Astrocyte (in vitro differentiated cells and primary cell): ENCODE measurements at regions not wholly inside any gene's neighbourhood (a gene's known extent, or its start where the extent isn't known, plus 50 kb on each side); places are given as distances from the start of the nearest gene placed in this dataset.

Experiments
- DNase-seq: peaks from one replicate; pipeline ENCODE4 v3.0.0-alpha.2; 2010; ENCODE audit warnings: low read depth
- FAIRE-seq: peaks from 2 replicates; lab custom pipeline; 2011; peaks lifted over from hg19 to GRCh38; lab: Jason Lieb, UNC
- H2AFZ ChIP-seq: 2 replicates; pipeline ENCODE4 v1.6.0; 2012; ENCODE audit warnings: low read depth, low read length, inconsistent platforms
- H3K27ac ChIP-seq: 2 replicates; pipeline ENCODE4 v1.5.1; 2011; ENCODE audit warnings: low read depth, low read length, inconsistent platforms
- H3K27me3 ChIP-seq: 2 replicates; pipeline ENCODE4 v1.6.0; 2011; ENCODE audit warnings: low read length, inconsistent platforms; ENCODE audit not compliant: insufficient read depth
- H3K36me3 ChIP-seq: 2 replicates; pipeline ENCODE4 v1.5.1; 2011; ENCODE audit warnings: low read length, inconsistent platforms; ENCODE audit not compliant: insufficient read depth
- H3K4me1 ChIP-seq: 2 replicates; pipeline ENCODE4 v1.5.1; 2011; ENCODE audit warnings: low read length, inconsistent platforms; ENCODE audit not compliant: insufficient read depth
- H3K4me2 ChIP-seq: 2 replicates; pipeline ENCODE4 v1.6.0; 2012; ENCODE audit warnings: low read length, inconsistent platforms
- H3K4me3 ChIP-seq: 2 replicates; pipeline ENCODE4 v1.5.1; 2011; ENCODE audit warnings: low read depth, mild to moderate bottlenecking, low read length, inconsistent platforms; ENCODE audit not compliant: insufficient read depth
- H3K79me2 ChIP-seq: 2 replicates; pipeline ENCODE4 v1.6.0; 2012; ENCODE audit warnings: mild to moderate bottlenecking, low read length, inconsistent platforms; ENCODE audit not compliant: insufficient read depth
- H3K9ac ChIP-seq: 2 replicates; pipeline ENCODE4 v1.6.0; 2012; ENCODE audit warnings: mild to moderate bottlenecking, low read length, inconsistent platforms
- H3K9me3 ChIP-seq: 2 replicates; pipeline ENCODE4 v1.5.1; 2012; ENCODE audit warnings: low read depth, mild to moderate bottlenecking, low read length, inconsistent platforms; ENCODE audit not compliant: insufficient read depth
- H4K20me1 ChIP-seq: 2 replicates; pipeline ENCODE4 v1.6.0; 2012; ENCODE audit warnings: low read length, inconsistent platforms; ENCODE audit not compliant: insufficient read depth
- H3K27ac Mint-ChIP-seq: one replicate; pipeline ENCODE4 v1.8.0; 2021; ENCODE audit warnings: mild to moderate bottlenecking, mixed read lengths; ENCODE audit not compliant: unreplicated experiment
- H3K27me3 Mint-ChIP-seq: one replicate; pipeline ENCODE4 v1.8.0; 2021; ENCODE audit warnings: low read depth, mixed read lengths; ENCODE audit not compliant: unreplicated experiment
- H3K36me3 Mint-ChIP-seq: one replicate; pipeline ENCODE4 v1.8.0; 2021; ENCODE audit warnings: low read depth, mixed read lengths; ENCODE audit not compliant: unreplicated experiment
- H3K4me1 Mint-ChIP-seq: one replicate; pipeline ENCODE4 v1.8.0; 2021; ENCODE audit warnings: low read depth, mixed read lengths; ENCODE audit not compliant: unreplicated experiment
- H3K4me3 Mint-ChIP-seq: one replicate; pipeline ENCODE4 v1.8.0; 2021; ENCODE audit warnings: mild to moderate bottlenecking, moderate library complexity, mixed read lengths; ENCODE audit not compliant: unreplicated experiment
- H3K9me3 Mint-ChIP-seq: one replicate; pipeline ENCODE4 v1.8.0; 2021; ENCODE audit warnings: mild to moderate bottlenecking, mixed read lengths; ENCODE audit not compliant: unreplicated experiment
- CTCF ChIP-seq: IDR thresholded peaks from 2 replicates; pipeline ENCODE4 v1.5.1; 2011; ENCODE audit warnings: low read depth, mild to moderate bottlenecking, inconsistent platforms, low read length, moderate library complexity; ENCODE audit not compliant: insufficient read depth
- EZH2 ChIP-seq: IDR thresholded peaks from 2 replicates; pipeline ENCODE4 v1.6.1; 2012; ENCODE audit warnings: mild to moderate bottlenecking, low read length, inconsistent platforms; ENCODE audit not compliant: insufficient read depth

- Histone ChIP-seq H3K27me3 (no peaks in the 10 kb centered on the region), H3K4me2 (no peak overlapping the region), H3K27ac (no peak overlapping the region), H3K9ac (no peak overlapping the region), H4K20me1 (no peaks in the 10 kb centered on the region), H2AFZ (no peak overlapping the region), H3K9me3 (no peaks in the 10 kb centered on the region), H3K79me2 (no peaks in the 10 kb centered on the region), H3K36me3 (no peaks in the 10 kb centered on the region), H3K4me1 (no peaks in the 10 kb centered on the region), H3K4me3 (no peak overlapping the region)
- H3K27me3 Mint-ChIP-seq, result no peaks in the 10 kb centered on the region
- FAIRE-seq, result no peak
- H3K9me3 Mint-ChIP-seq, result no peaks in the 10 kb centered on the region
- no peak for TF ChIP-seq CTCF
- TF ChIP-seq EZH2, result no peak
- no peaks in the 10 kb centered on the region for H3K36me3 Mint-ChIP-seq
- no peak overlapping the region for H3K27ac Mint-ChIP-seq
- no peak overlapping the region for H3K4me3 Mint-ChIP-seq
- H3K4me1 Mint-ChIP-seq, result no peaks in the 10 kb centered on the region
- no peak for DNase-seq
These were observed 469.1 kb downstream of the RAP2B start for GRCh38 chr3:153631102-153631501.

- Mint-ChIP-seq H3K4me1 (no peaks in the 10 kb centered on the region), H3K4me3 (no peak overlapping the region), H3K27me3 (no peaks in the 10 kb centered on the region), H3K9me3 (no peaks in the 10 kb centered on the region), H3K36me3 (no peaks in the 10 kb centered on the region), H3K27ac (no peak overlapping the region)
- no peak for TF ChIP-seq EZH2
- no peak for TF ChIP-seq CTCF
- Histone ChIP-seq H4K20me1 (no peaks in the 10 kb centered on the region), H3K4me2 (no peak overlapping the region), H3K4me1 (no peaks in the 10 kb centered on the region), H3K79me2 (no peaks in the 10 kb centered on the region), H3K27me3 (no peaks in the 10 kb centered on the region), H3K9me3 (no peaks in the 10 kb centered on the region), H3K4me3 (no peak overlapping the region), H2AFZ (no peak overlapping the region), H3K36me3 (no peaks in the 10 kb centered on the region), H3K27ac (no peak overlapping the region), H3K9ac (no peak overlapping the region)
- FAIRE-seq (no peak), DNase-seq (no peak)
These were observed 469.6 kb downstream of the RAP2B start for GRCh38 chr3:153631664-153632063.

GRCh38 chr3:153633407-153633806 lies 471.4 kb downstream of the RAP2B start:
- Mint-ChIP-seq H3K4me1 (no peaks in the 10 kb centered on the region), H3K4me3 (no peak overlapping the region), H3K36me3 (no peaks in the 10 kb centered on the region), H3K27ac (no peak overlapping the region), H3K9me3 (no peaks in the 10 kb centered on the region), H3K27me3 (no peaks in the 10 kb centered on the region)
- Histone ChIP-seq H3K27ac (no peak overlapping the region), H3K4me3 (no peak overlapping the region), H3K36me3 (no peaks in the 10 kb centered on the region), H3K9me3 (no peaks in the 10 kb centered on the region), H2AFZ (no peak overlapping the region), H3K79me2 (no peaks in the 10 kb centered on the region), H4K20me1 (no peaks in the 10 kb centered on the region), H3K9ac (no peak overlapping the region), H3K4me2 (no peak overlapping the region), H3K4me1 (no peaks in the 10 kb centered on the region), H3K27me3 (no peaks in the 10 kb centered on the region)
- TF ChIP-seq EZH2 (no peak), CTCF (no peak)
- DNase-seq, result no peak
- no peak for FAIRE-seq
